Keratinocyte (primary cell): ENCODE measurements at regions not wholly inside any gene's neighbourhood (a gene's known extent, or its start where the extent isn't known, plus 50 kb on each side); places are given as distances from the start of the nearest gene placed in this dataset.

Source experiments
- CTCF ChIP-seq, 3 experiments: IDR thresholded peaks in 1 of 3; conservative IDR thresholded peaks in 1 of 3; optimal IDR thresholded peaks in 1 of 3; 2 replicates in 2 of 3; 3 replicates in 1 of 3; pipeline versions ENCODE3 to v1.5.1; 2011; ENCODE audit warnings: low read length in 3 of 3, mild to moderate bottlenecking in 3 of 3, moderate library complexity in 2 of 3, control low read depth in 1 of 3, inconsistent platforms in 1 of 3; ENCODE audit not compliant: insufficient read depth in 2 of 3; ENCODE audit errors: extremely low read depth in 1 of 3
- EZH2 ChIP-seq: IDR thresholded peaks from one replicate; pipeline ENCODE4 v1.6.1; 2012; ENCODE audit warnings: inconsistent platforms, mild to moderate bottlenecking, low read length, moderate library complexity

- TF ChIP-seq CTCF (optimal IDR thresholded peaks at IDR 0.05 in 1 of 3, IDR thresholded peaks at IDR 0.05 in 1 of 3, conservative IDR thresholded peaks at IDR 0.05 in 1 of 3; ENCODE audit: extremely low read depth in 1 of 3, insufficient read depth in 2 of 3, low read length in 3 of 3) (no peak), EZH2 (no peak)
Observed at GRCh38 chr12:78403136-78403535, 461.4 kb upstream of the SYT1 start.
